ENCODE measurements at regions not wholly inside any gene's neighbourhood (a gene's known extent, or its start where the extent isn't known, plus 50 kb on each side); places are given as distances from the start of the nearest gene placed in this dataset.

GRCh38 chr10:45199205-45199740 lies 116.1 kb downstream of the OR13A1 start:
- ATAC-seq (peak; percentile 28; the same call in 1 of the 2 replicates), DNase-seq (ENCODE audit: low spot score) (no peak)
- TF ChIP-seq SP1 (CRISPR knock-in tag; conservative IDR thresholded peaks at IDR 0.05) (no peak), TEAD4 (CRISPR knock-in tag; IDR thresholded peaks at IDR 0.05) (no peak), MXD4 (CRISPR knock-in tag; IDR thresholded peaks at IDR 0.05; ENCODE audit: borderline replicate concordance) (no peak), ZBTB21 (CRISPR knock-in tag; IDR thresholded peaks at IDR 0.05; ENCODE audit: borderline replicate concordance) (no peak), ZSCAN18 (CRISPR knock-in tag; IDR thresholded peaks at IDR 0.05) (no peak), KAT7 (CRISPR knock-in tag; IDR thresholded peaks at IDR 0.05; ENCODE audit: borderline replicate concordance) (no peak), JAZF1 (CRISPR knock-in tag; IDR thresholded peaks at IDR 0.05) (no peak), E2F4 (CRISPR knock-in tag; IDR thresholded peaks at IDR 0.05; ENCODE audit: borderline replicate concordance, low read depth) (no peak), USF1 (CRISPR knock-in tag; IDR thresholded peaks at IDR 0.05) (no peak), TEAD1 (CRISPR knock-in tag; IDR thresholded peaks at IDR 0.05) (no peak), MYBL2 (CRISPR knock-in tag; IDR thresholded peaks at IDR 0.05) (no peak), MAX (CRISPR knock-in tag; IDR thresholded peaks at IDR 0.05) (no peak), ATF1 (CRISPR knock-in tag; IDR thresholded peaks at IDR 0.05) (no peak)
- TF ChIP-seq, protein P1, sequence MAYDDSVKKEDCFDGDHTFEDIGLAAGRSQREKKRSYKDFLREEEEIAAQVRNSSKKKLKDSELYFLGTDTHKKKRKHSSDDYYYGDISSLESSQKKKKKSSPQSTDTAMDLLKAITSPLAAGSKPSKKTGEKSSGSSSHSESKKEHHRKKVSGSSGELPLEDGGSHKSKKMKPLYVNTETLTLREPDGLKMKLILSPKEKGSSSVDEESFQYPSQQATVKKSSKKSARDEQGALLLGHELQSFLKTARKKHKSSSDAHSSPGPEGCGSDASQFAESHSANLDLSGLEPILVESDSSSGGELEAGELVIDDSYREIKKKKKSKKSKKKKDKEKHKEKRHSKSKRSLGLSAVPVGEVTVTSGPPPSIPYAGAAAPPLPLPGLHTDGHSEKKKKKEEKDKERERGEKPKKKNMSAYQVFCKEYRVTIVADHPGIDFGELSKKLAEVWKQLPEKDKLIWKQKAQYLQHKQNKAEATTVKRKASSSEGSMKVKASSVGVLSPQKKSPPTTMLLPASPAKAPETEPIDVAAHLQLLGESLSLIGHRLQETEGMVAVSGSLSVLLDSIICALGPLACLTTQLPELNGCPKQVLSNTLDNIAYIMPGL (CRISPR knock-in tag; IDR thresholded peaks at IDR 0.05): no peak
- TF ChIP-seq, protein P2, sequence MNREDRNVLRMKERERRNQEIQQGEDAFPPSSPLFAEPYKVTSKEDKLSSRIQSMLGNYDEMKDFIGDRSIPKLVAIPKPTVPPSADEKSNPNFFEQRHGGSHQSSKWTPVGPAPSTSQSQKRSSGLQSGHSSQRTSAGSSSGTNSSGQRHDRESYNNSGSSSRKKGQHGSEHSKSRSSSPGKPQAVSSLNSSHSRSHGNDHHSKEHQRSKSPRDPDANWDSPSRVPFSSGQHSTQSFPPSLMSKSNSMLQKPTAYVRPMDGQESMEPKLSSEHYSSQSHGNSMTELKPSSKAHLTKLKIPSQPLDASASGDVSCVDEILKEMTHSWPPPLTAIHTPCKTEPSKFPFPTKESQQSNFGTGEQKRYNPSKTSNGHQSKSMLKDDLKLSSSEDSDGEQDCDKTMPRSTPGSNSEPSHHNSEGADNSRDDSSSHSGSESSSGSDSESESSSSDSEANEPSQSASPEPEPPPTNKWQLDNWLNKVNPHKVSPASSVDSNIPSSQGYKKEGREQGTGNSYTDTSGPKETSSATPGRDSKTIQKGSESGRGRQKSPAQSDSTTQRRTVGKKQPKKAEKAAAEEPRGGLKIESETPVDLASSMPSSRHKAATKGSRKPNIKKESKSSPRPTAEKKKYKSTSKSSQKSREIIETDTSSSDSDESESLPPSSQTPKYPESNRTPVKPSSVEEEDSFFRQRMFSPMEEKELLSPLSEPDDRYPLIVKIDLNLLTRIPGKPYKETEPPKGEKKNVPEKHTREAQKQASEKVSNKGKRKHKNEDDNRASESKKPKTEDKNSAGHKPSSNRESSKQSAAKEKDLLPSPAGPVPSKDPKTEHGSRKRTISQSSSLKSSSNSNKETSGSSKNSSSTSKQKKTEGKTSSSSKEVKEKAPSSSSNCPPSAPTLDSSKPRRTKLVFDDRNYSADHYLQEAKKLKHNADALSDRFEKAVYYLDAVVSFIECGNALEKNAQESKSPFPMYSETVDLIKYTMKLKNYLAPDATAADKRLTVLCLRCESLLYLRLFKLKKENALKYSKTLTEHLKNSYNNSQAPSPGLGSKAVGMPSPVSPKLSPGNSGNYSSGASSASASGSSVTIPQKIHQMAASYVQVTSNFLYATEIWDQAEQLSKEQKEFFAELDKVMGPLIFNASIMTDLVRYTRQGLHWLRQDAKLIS (CRISPR knock-in tag; IDR thresholded peaks at IDR 0.05; ENCODE audit: borderline replicate concordance): no peak
- TF ChIP-seq, protein P3, sequence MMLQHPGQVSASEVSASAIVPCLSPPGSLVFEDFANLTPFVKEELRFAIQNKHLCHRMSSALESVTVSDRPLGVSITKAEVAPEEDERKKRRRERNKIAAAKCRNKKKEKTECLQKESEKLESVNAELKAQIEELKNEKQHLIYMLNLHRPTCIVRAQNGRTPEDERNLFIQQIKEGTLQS (CRISPR knock-in tag; conservative IDR thresholded peaks at IDR 0.05): no peak
- TF ChIP-seq, protein P4, sequence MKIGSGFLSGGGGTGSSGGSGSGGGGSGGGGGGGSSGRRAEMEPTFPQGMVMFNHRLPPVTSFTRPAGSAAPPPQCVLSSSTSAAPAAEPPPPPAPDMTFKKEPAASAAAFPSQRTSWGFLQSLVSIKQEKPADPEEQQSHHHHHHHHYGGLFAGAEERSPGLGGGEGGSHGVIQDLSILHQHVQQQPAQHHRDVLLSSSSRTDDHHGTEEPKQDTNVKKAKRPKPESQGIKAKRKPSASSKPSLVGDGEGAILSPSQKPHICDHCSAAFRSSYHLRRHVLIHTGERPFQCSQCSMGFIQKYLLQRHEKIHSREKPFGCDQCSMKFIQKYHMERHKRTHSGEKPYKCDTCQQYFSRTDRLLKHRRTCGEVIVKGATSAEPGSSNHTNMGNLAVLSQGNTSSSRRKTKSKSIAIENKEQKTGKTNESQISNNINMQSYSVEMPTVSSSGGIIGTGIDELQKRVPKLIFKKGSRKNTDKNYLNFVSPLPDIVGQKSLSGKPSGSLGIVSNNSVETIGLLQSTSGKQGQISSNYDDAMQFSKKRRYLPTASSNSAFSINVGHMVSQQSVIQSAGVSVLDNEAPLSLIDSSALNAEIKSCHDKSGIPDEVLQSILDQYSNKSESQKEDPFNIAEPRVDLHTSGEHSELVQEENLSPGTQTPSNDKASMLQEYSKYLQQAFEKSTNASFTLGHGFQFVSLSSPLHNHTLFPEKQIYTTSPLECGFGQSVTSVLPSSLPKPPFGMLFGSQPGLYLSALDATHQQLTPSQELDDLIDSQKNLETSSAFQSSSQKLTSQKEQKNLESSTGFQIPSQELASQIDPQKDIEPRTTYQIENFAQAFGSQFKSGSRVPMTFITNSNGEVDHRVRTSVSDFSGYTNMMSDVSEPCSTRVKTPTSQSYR (CRISPR knock-in tag; IDR thresholded peaks at IDR 0.05): no peak
- TF ChIP-seq, protein P5, sequence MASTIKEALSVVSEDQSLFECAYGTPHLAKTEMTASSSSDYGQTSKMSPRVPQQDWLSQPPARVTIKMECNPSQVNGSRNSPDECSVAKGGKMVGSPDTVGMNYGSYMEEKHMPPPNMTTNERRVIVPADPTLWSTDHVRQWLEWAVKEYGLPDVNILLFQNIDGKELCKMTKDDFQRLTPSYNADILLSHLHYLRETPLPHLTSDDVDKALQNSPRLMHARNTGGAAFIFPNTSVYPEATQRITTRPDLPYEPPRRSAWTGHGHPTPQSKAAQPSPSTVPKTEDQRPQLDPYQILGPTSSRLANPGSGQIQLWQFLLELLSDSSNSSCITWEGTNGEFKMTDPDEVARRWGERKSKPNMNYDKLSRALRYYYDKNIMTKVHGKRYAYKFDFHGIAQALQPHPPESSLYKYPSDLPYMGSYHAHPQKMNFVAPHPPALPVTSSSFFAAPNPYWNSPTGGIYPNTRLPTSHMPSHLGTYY (CRISPR knock-in tag; IDR thresholded peaks at IDR 0.05): no peak
- no peaks in the 10 kb centered on the region for H3K36me3 Mint-ChIP-seq
- no peak overlapping the region for H3K4me3 Mint-ChIP-seq
- ChIA-PET POLR2A (no interaction called here), CTCF (no interaction called here)
- no peaks in the 10 kb centered on the region for H3K9me3 Mint-ChIP-seq
- no peak overlapping the region for H3K27ac Mint-ChIP-seq
- no peaks in the 10 kb centered on the region for H3K27me3 Mint-ChIP-seq (ENCODE audit: low read depth)
- H3K4me1 Mint-ChIP-seq: no peaks in the 10 kb centered on the region
